Posterior cingulate gyrus (tissue), 11 donors: ENCODE measurements at regions not wholly inside any gene's neighbourhood (a gene's known extent, or its start where the extent isn't known, plus 50 kb on each side); places are given as distances from the start of the nearest gene placed in this dataset.
"Not testable (repeated sequence)": the region's sequence is repeated elsewhere in the genome, so short reads cannot be mapped to it uniquely, and the experiment has no call there.

Experiments used
- DNase-seq, 10 donors: peaks; one replicate each; pipeline versions ENCODE4 v3.0.0 to v3.0.0-alpha.2; 2020 to 2021; ENCODE audit warnings: mixed read lengths in 3 of 10
- intact Hi-C: fragments of 100-400 bp; cut with DNase I; formaldehyde crosslinking; loops from one replicate; pipeline ENCODE4 v1.15.1; 2023

GRCh38 chrX:3550871-3551270, 162.6 kb downstream of the PRKX start:
- intact Hi-C loops: no loop called here
- DNase-seq: no peak

GRCh38 chrX:3550160-3550751, 163.2 kb downstream of the PRKX start:
- intact Hi-C loops: no loop called here
- no peak for DNase-seq

GRCh38 chrX:3549411-3549911, 164.0 kb downstream of the PRKX start:
- DNase-seq: peak in 7 of 10 donors; percentile 6 to 78 (median 16)
- intact Hi-C loops: no loop called here

- DNase-seq: no peak
- intact Hi-C loops: no loop called here
Measured at GRCh38 chrX:3548765-3549391, 164.6 kb downstream of the PRKX start.

GRCh38 chrX:3545901-3546300, 167.5 kb downstream of the PRKX start:
- intact Hi-C loops: no loop called here
- no peak for DNase-seq

GRCh38 chrX:3541336-3541735, 172.1 kb downstream of the PRKX start:
- DNase-seq: no peak
- intact Hi-C loops: no loop called here

- no peak for DNase-seq
- intact Hi-C loops: no loop called here
Measured at GRCh38 chrX:3540105-3540504, 173.3 kb downstream of the PRKX start.

- no peak for DNase-seq
- intact Hi-C loops: no loop called here
Measured at GRCh38 chrX:3532581-3533085, 180.8 kb downstream of the PRKX start.

- intact Hi-C loops, DNase-seq: not testable (repeated sequence)
Measured at GRCh38 chrX:3531435-3531834, 182.0 kb downstream of the PRKX start.

- intact Hi-C loops: no loop called here
- DNase-seq: no peak
Measured at GRCh38 chrX:3529466-3530010, 183.1 kb upstream of the MXRA5 start.

- no peak for DNase-seq
- intact Hi-C loops: no loop called here
Measured at GRCh38 chrX:3527811-3528210, 181.4 kb upstream of the MXRA5 start.

- no peak for DNase-seq
- intact Hi-C loops: no loop called here
Measured at GRCh38 chrX:3527166-3527565, 180.7 kb upstream of the MXRA5 start.

- intact Hi-C loops: no loop called here
- no peak for DNase-seq
Measured at GRCh38 chrX:3526731-3527130, 180.3 kb upstream of the MXRA5 start.

- no peak for DNase-seq
- intact Hi-C loops: no loop called here
Measured at GRCh38 chrX:3526071-3526470, 179.6 kb upstream of the MXRA5 start.

- intact Hi-C loops: no loop called here
- no peak for DNase-seq
Measured at GRCh38 chrX:3522101-3522650, 175.7 kb upstream of the MXRA5 start.

GRCh38 chrX:3521396-3521795, 174.9 kb upstream of the MXRA5 start:
- no peak for DNase-seq
- intact Hi-C loops: no loop called here

GRCh38 chrX:3520982-3521381, 174.5 kb upstream of the MXRA5 start:
- DNase-seq: no peak
- intact Hi-C loops: no loop called here

GRCh38 chrX:3520458-3520857, 174.0 kb upstream of the MXRA5 start:
- no peak for DNase-seq
- intact Hi-C loops: no loop called here

GRCh38 chrX:3519384-3519783, 172.9 kb upstream of the MXRA5 start:
- DNase-seq, intact Hi-C loops: not testable (repeated sequence)

- intact Hi-C loops: no loop called here
- DNase-seq: no peak
Measured at GRCh38 chrX:3518870-3519269, 172.4 kb upstream of the MXRA5 start.

- intact Hi-C loops: no loop called here
- no peak for DNase-seq
Measured at GRCh38 chrX:3516051-3516541, 169.6 kb upstream of the MXRA5 start.

GRCh38 chrX:3514996-3515395, 168.5 kb upstream of the MXRA5 start:
- intact Hi-C loops: no loop called here
- DNase-seq: no peak
